IPS DF 4.7 (cell line): ENCODE measurements at regions not wholly inside any gene's neighbourhood (a gene's known extent, or its start where the extent isn't known, plus 50 kb on each side); places are given as distances from the start of the nearest gene placed in this dataset.

ENCODE experiments used
- DNase-seq: peaks from one replicate; pipeline ENCODE4 v3.0.0-alpha.2; 2013; ENCODE audit warnings: low spot score; ENCODE audit errors: extremely low read depth

- DNase-seq: no peak
Observed at GRCh38 chr2:100660851-100661584, 98.2 kb downstream of the PDCL3 start.

GRCh38 chr2:100662866-100663265 is 100.1 kb downstream of the PDCL3 start:
- no peak for DNase-seq

GRCh38 chr2:100664021-100664755 is 101.4 kb downstream of the PDCL3 start:
- DNase-seq: no peak

- no peak for DNase-seq
Observed at GRCh38 chr2:100664756-100665101, 101.9 kb downstream of the PDCL3 start.

GRCh38 chr2:100666996-100667395 is 104.2 kb downstream of the PDCL3 start:
- DNase-seq: no peak

- no peak for DNase-seq
Observed at GRCh38 chr2:100667801-100668200, 105.0 kb downstream of the PDCL3 start.

GRCh38 chr2:100670232-100670631 is 107.4 kb downstream of the PDCL3 start:
- DNase-seq: no peak

GRCh38 chr2:100673115-100673514 is 110.3 kb downstream of the PDCL3 start:
- no peak for DNase-seq

GRCh38 chr2:100673691-100674485 is 111.1 kb downstream of the PDCL3 start:
- DNase-seq: no peak

- no peak for DNase-seq
Observed at GRCh38 chr2:100674666-100675065, 111.9 kb downstream of the PDCL3 start.

GRCh38 chr2:100675373-100675772 is 112.6 kb downstream of the PDCL3 start:
- no peak for DNase-seq

- no peak for DNase-seq
Observed at GRCh38 chr2:100675855-100676254, 113.1 kb downstream of the PDCL3 start.

- DNase-seq: no peak
Observed at GRCh38 chr2:100676346-100676745, 113.6 kb downstream of the PDCL3 start.

- no peak for DNase-seq
Observed at GRCh38 chr2:100677611-100678185, 114.9 kb downstream of the PDCL3 start.

- no peak for DNase-seq
Observed at GRCh38 chr2:100679211-100679610, 116.4 kb downstream of the PDCL3 start.

GRCh38 chr2:100682536-100682935 is 119.7 kb downstream of the PDCL3 start:
- no peak for DNase-seq

- DNase-seq: no peak
Observed at GRCh38 chr2:100683231-100683630, 120.4 kb downstream of the PDCL3 start.

GRCh38 chr2:100691846-100692245 is 128.1 kb upstream of the NPAS2 start:
- no peak for DNase-seq

GRCh38 chr2:100692381-100692780 is 127.6 kb upstream of the NPAS2 start:
- no peak for DNase-seq

GRCh38 chr2:100692906-100693305 is 127.0 kb upstream of the NPAS2 start:
- no peak for DNase-seq

GRCh38 chr2:100699131-100699530 is 120.8 kb upstream of the NPAS2 start:
- no peak for DNase-seq
